WI38 (cell line): ENCODE measurements at regions not wholly inside any gene's neighbourhood (a gene's known extent, or its start where the extent isn't known, plus 50 kb on each side); places are given as distances from the start of the nearest gene placed in this dataset.

Experiments used
- H3K4me3 ChIP-seq: 2 replicates; pipeline ENCODE4 v1.5.1; 2011; ENCODE audit warnings: low read depth, mild to moderate bottlenecking, control low read depth, low read length
- CTCF ChIP-seq: IDR thresholded peaks from 2 replicates; pipeline ENCODE4 v1.5.1; 2012; ENCODE audit warnings: low read depth, mild to moderate bottlenecking, control low read depth, low read length

- no peak for TF ChIP-seq CTCF
- no peak overlapping the region for H3K4me3 ChIP-seq
These were observed 242.9 kb downstream of the TBX18 start for GRCh38 chr6:84521511-84521910.

GRCh38 chr6:84517741-84518530 lies 246.5 kb downstream of the TBX18 start:
- TF ChIP-seq CTCF: no peak

GRCh38 chr6:84516154-84516553 lies 248.2 kb downstream of the TBX18 start:
- H3K4me3 ChIP-seq: no peak overlapping the region
- no peak for TF ChIP-seq CTCF

More at GRCh38 chr6:84517741-84518530, 246.5 kb downstream of the TBX18 start:
- no peak overlapping the region for H3K4me3 ChIP-seq

GRCh38 chr6:84515067-84515466 lies 249.3 kb downstream of the TBX18 start:
- no peak overlapping the region for H3K4me3 ChIP-seq
- no peak for TF ChIP-seq CTCF

- no peak overlapping the region for H3K4me3 ChIP-seq
- no peak for TF ChIP-seq CTCF
These were observed 250.1 kb downstream of the TBX18 start for GRCh38 chr6:84514089-84514971.

- no peak for TF ChIP-seq CTCF
These were observed 252.0 kb downstream of the TBX18 start for GRCh38 chr6:84512391-84512790.

GRCh38 chr6:84511929-84512328 lies 252.5 kb downstream of the TBX18 start:
- no peak for TF ChIP-seq CTCF
- H3K4me3 ChIP-seq: no peak overlapping the region

More at GRCh38 chr6:84512391-84512790, 252.0 kb downstream of the TBX18 start:
- H3K4me3 ChIP-seq: no peak overlapping the region
